ENCODE measurements at regions not wholly inside any gene's neighbourhood (a gene's known extent, or its start where the extent isn't known, plus 50 kb on each side); places are given as distances from the start of the nearest gene placed in this dataset.

- ATAC-seq, result no peak
- H3K27me3 ChIP-seq (ENCODE audit: insufficient read depth), result no peaks in the 10 kb centered on the region
Observed at GRCh38 chr20:41786158-41786557, 168.0 kb upstream of the CHD6 start.

GRCh38 chr20:41784209-41784958 is 166.2 kb upstream of the CHD6 start:
- Histone ChIP-seq H2AFZ (no peak overlapping the region), H3F3A (replicated peaks; ENCODE audit: low read depth) (no peaks in the 10 kb centered on the region), H3K79me2 (replicated peaks; ENCODE audit: insufficient read depth) (no peaks in the 10 kb centered on the region), H3K27me3 (ENCODE audit: insufficient read depth) (no peaks in the 10 kb centered on the region), H3K4me1 (ENCODE audit: insufficient read depth) (no peaks in the 10 kb centered on the region), H3K36me3 (ENCODE audit: insufficient read depth) (no peaks in the 10 kb centered on the region), H3K4me3 (no peak overlapping the region), H3K27ac (ENCODE audit: low read depth) (no peak overlapping the region), H3K9me2 (ENCODE audit: insufficient read depth) (0 out of 2 replicates have a peak, but pooled peaks cover 7% of the 10 kb centered on the region), H3K4me2 (no peak overlapping the region), H4K20me1 (replicated peaks; ENCODE audit: insufficient read depth) (no peaks in the 10 kb centered on the region)
- Mint-ChIP-seq H3K27me3 (ENCODE audit: insufficient read depth, low read depth, poor library complexity) (peaks cover 5% of the 10 kb centered on the region), H3K9me3 (peaks cover 83% of the 10 kb centered on the region), H3K4me1 (no peaks in the 10 kb centered on the region), H3K27ac (no peak overlapping the region), H3K4me3 (no peak overlapping the region), H3K36me3 (ENCODE audit: low read depth) (peaks cover 9% of the 10 kb centered on the region; the same call in 1 of the 3 replicates)
- ATAC-seq (no peak), DNase-seq (ENCODE audit: low spot score) (no peak)
- TF ChIP-seq ZNF462 (CRISPR knock-in tag; IDR thresholded peaks at IDR 0.05), result no peak
- no peak for TF ChIP-seq NANOG (IDR thresholded peaks at IDR 0.05; ENCODE audit: borderline replicate concordance)
- no peak for TF ChIP-seq ZNF114 (CRISPR knock-in tag; IDR thresholded peaks at IDR 0.05)
- no peak for TF ChIP-seq ZNF331 (CRISPR knock-in tag; IDR thresholded peaks at IDR 0.05; ENCODE audit: low read depth)
- TF ChIP-seq CTCF (conservative IDR thresholded peaks at IDR 0.05; ENCODE audit: low read depth in 2 of 2), result no peak
- no peak for TF ChIP-seq CREB1 (CRISPR knock-in tag; IDR thresholded peaks at IDR 0.05; ENCODE audit: low read depth)

More at GRCh38 chr20:41786158-41786557, 168.0 kb upstream of the CHD6 start:
- Histone ChIP-seq H3F3A (replicated peaks; ENCODE audit: low read depth) (no peaks in the 10 kb centered on the region), H3K27ac (ENCODE audit: low read depth) (no peak overlapping the region), H3K4me3 (no peak overlapping the region), H3K79me2 (replicated peaks; ENCODE audit: insufficient read depth) (no peaks in the 10 kb centered on the region), H3K4me2 (no peak overlapping the region), H4K20me1 (replicated peaks; ENCODE audit: insufficient read depth) (no peaks in the 10 kb centered on the region), H3K4me1 (ENCODE audit: insufficient read depth) (no peaks in the 10 kb centered on the region), H2AFZ (no peak overlapping the region), H3K36me3 (ENCODE audit: insufficient read depth) (no peaks in the 10 kb centered on the region), H3K9me2 (ENCODE audit: insufficient read depth) (0 out of 2 replicates have a peak, but pooled peaks cover 7% of the 10 kb centered on the region)
- peaks cover 5% of the 10 kb centered on the region for H3K27me3 Mint-ChIP-seq (ENCODE audit: insufficient read depth, low read depth, poor library complexity)
- H3K36me3 Mint-ChIP-seq (ENCODE audit: low read depth), result peaks cover 5% of the 10 kb centered on the region; the same call in 1 of the 3 replicates
- TF ChIP-seq NANOG (IDR thresholded peaks at IDR 0.05; ENCODE audit: borderline replicate concordance) (no peak), STAT1 (IDR thresholded peaks at IDR 0.05; ENCODE audit: unreplicated experiment) (no peak), CTCF (conservative IDR thresholded peaks at IDR 0.05; ENCODE audit: low read depth in 2 of 2) (no peak), ZNF331 (CRISPR knock-in tag; IDR thresholded peaks at IDR 0.05; ENCODE audit: low read depth) (no peak), EZH2phosphoT487 (IDR thresholded peaks at IDR 0.05; ENCODE audit: unreplicated experiment) (no peak)
- H3K9me3 Mint-ChIP-seq, result peaks cover 77% of the 10 kb centered on the region
- H3K4me3 Mint-ChIP-seq, result no peak overlapping the region
- no peaks in the 10 kb centered on the region for H3K4me1 Mint-ChIP-seq
- H3K27ac Mint-ChIP-seq, result no peak overlapping the region
- no peak for DNase-seq (ENCODE audit: low spot score)
